Keratinocyte (primary cell): ENCODE measurements at regions not wholly inside any gene's neighbourhood (a gene's known extent, or its start where the extent isn't known, plus 50 kb on each side); places are given as distances from the start of the nearest gene placed in this dataset.

Source experiments
- DNase-seq: peaks from one replicate; pipeline ENCODE4 v3.0.0-alpha.2; 2011; ENCODE audit warnings: low read depth, missing footprints, low spot score
- FAIRE-seq: peaks from 2 replicates; lab custom pipeline; 2011; peaks lifted over from hg19 to GRCh38; lab: Jason Lieb, UNC
- H2AFZ ChIP-seq: 2 replicates; pipeline ENCODE4 v1.6.0; 2012; ENCODE audit warnings: low read length, control low read depth, inconsistent platforms; ENCODE audit not compliant: control insufficient read depth
- H3K27ac ChIP-seq: 2 replicates; pipeline ENCODE4 v1.5.1; 2011; ENCODE audit warnings: low read length; ENCODE audit not compliant: control insufficient read depth, insufficient read depth
- H3K27me3 ChIP-seq: 3 replicates; pipeline ENCODE4 v1.6.0; 2011; ENCODE audit warnings: low read length; ENCODE audit not compliant: control insufficient read depth, insufficient read depth; ENCODE audit errors: extremely low read depth
- H3K36me3 ChIP-seq, 2 experiments: 2 replicates in 1 of 2; 3 replicates in 1 of 2; pipeline ENCODE4 v1.5.1; 2011; ENCODE audit warnings: low read length in 2 of 2, mild to moderate bottlenecking in 1 of 2; ENCODE audit not compliant: control insufficient read depth in 2 of 2, insufficient read depth in 2 of 2; ENCODE audit errors: extremely low read depth in 1 of 2
- H3K4me1 ChIP-seq: 3 replicates; pipeline ENCODE4 v1.5.1; 2011; ENCODE audit warnings: low read length; ENCODE audit not compliant: control insufficient read depth, insufficient read depth; ENCODE audit errors: extremely low read depth
- H3K4me2 ChIP-seq: 3 replicates; pipeline ENCODE4 v1.6.0; 2011; ENCODE audit warnings: low read depth, low read length; ENCODE audit not compliant: control insufficient read depth, insufficient read depth; ENCODE audit errors: extremely low read depth
- H3K4me3 ChIP-seq, 3 experiments: fragments of 200-600 bp in 1 of 3; sonication (generic) in 1 of 3; 2 replicates in 2 of 3; 3 replicates in 1 of 3; pipeline ENCODE4 v1.5.1; 2011 to 2016; ENCODE audit warnings: low read length in 3 of 3, mild to moderate bottlenecking in 3 of 3, control low read depth in 2 of 3, inconsistent platforms in 1 of 3, low read depth in 1 of 3, mixed read lengths in 1 of 3, mixed run types in 1 of 3, moderate library complexity in 1 of 3; ENCODE audit not compliant: control insufficient read depth in 2 of 3, insufficient read depth in 2 of 3; ENCODE audit errors: extremely low read depth in 1 of 3
- H3K79me2 ChIP-seq: 2 replicates; pipeline ENCODE4 v1.6.0; 2012; ENCODE audit warnings: low read length; ENCODE audit not compliant: control insufficient read depth, insufficient read depth
- H3K9ac ChIP-seq: 3 replicates; pipeline ENCODE4 v1.6.0; 2011; ENCODE audit warnings: low read length; ENCODE audit not compliant: control insufficient read depth, insufficient read depth; ENCODE audit errors: extremely low read depth
- H3K9me1 ChIP-seq: 3 replicates; pipeline ENCODE4 v1.6.0; 2011; ENCODE audit warnings: low read length; ENCODE audit not compliant: control insufficient read depth, insufficient read depth; ENCODE audit errors: extremely low read depth
- H3K9me3 ChIP-seq: 2 replicates; pipeline ENCODE4 v1.5.1; 2012; ENCODE audit warnings: low read depth, low read length; ENCODE audit not compliant: control insufficient read depth
- H4K20me1 ChIP-seq: 3 replicates; pipeline ENCODE4 v1.6.0; 2011; ENCODE audit warnings: low read length; ENCODE audit not compliant: control insufficient read depth, insufficient read depth; ENCODE audit errors: extremely low read depth
- CTCF ChIP-seq, 3 experiments: IDR thresholded peaks in 1 of 3; conservative IDR thresholded peaks in 1 of 3; optimal IDR thresholded peaks in 1 of 3; 2 replicates in 2 of 3; 3 replicates in 1 of 3; pipeline versions ENCODE3 to v1.5.1; 2011; ENCODE audit warnings: low read length in 3 of 3, mild to moderate bottlenecking in 3 of 3, moderate library complexity in 2 of 3, control low read depth in 1 of 3, inconsistent platforms in 1 of 3; ENCODE audit not compliant: insufficient read depth in 2 of 3; ENCODE audit errors: extremely low read depth in 1 of 3
- EZH2 ChIP-seq: IDR thresholded peaks from one replicate; pipeline ENCODE4 v1.6.1; 2012; ENCODE audit warnings: inconsistent platforms, mild to moderate bottlenecking, low read length, moderate library complexity
- dilution Hi-C: fragments of 300-500 bp; cut with MboI; formaldehyde crosslinking; loops from one replicate; pipeline ENCODE4 v1.7.0; 2020; ENCODE audit warnings: low sequenced_read_pairs; ENCODE audit not compliant: extremely low pct_ligation_motif_present

- H3K4me1 ChIP-seq = no peaks in the 10 kb centered on the region
- no peaks in the 10 kb centered on the region for H3K9me3 ChIP-seq
- H3K79me2 ChIP-seq = no peaks in the 10 kb centered on the region
- no peak overlapping the region for H2AFZ ChIP-seq
- H3K9ac ChIP-seq = no peak overlapping the region
- H3K4me3 ChIP-seq = no peak overlapping the region
- H3K4me2 ChIP-seq = no peak overlapping the region
- DNase-seq = no peak
- no peaks in the 10 kb centered on the region for H4K20me1 ChIP-seq
- no peaks in the 10 kb centered on the region for H3K9me1 ChIP-seq
- H3K27ac ChIP-seq = no peak overlapping the region
- H3K27me3 ChIP-seq = no peaks in the 10 kb centered on the region
- dilution Hi-C loops = no loop called here
- H3K36me3 ChIP-seq = no peaks in the 10 kb centered on the region
- TF ChIP-seq CTCF (optimal IDR thresholded peaks at IDR 0.05 in 1 of 3, IDR thresholded peaks at IDR 0.05 in 1 of 3, conservative IDR thresholded peaks at IDR 0.05 in 1 of 3; ENCODE audit: extremely low read depth in 1 of 3, insufficient read depth in 2 of 3, low read length in 3 of 3) (no peak), EZH2 (no peak)
- FAIRE-seq = no peak
Observed at GRCh38 chr1:68938051-68938666, 441.3 kb upstream of the DEPDC1 start.

- no peaks in the 10 kb centered on the region for H3K9me1 ChIP-seq
- no peaks in the 10 kb centered on the region for H3K9me3 ChIP-seq
- no peak overlapping the region for H2AFZ ChIP-seq
- FAIRE-seq (no peak), DNase-seq (no peak)
- H3K4me2 ChIP-seq = no peak overlapping the region
- H3K79me2 ChIP-seq = no peaks in the 10 kb centered on the region
- no peak overlapping the region for H3K27ac ChIP-seq
- no peak for TF ChIP-seq EZH2
- no peak for TF ChIP-seq CTCF (optimal IDR thresholded peaks at IDR 0.05 in 1 of 3, IDR thresholded peaks at IDR 0.05 in 1 of 3, conservative IDR thresholded peaks at IDR 0.05 in 1 of 3; ENCODE audit: extremely low read depth in 1 of 3, insufficient read depth in 2 of 3, low read length in 3 of 3)
- no peaks in the 10 kb centered on the region for H3K27me3 ChIP-seq
- dilution Hi-C loops = no loop called here
- no peaks in the 10 kb centered on the region for H3K4me1 ChIP-seq
- no peaks in the 10 kb centered on the region for H4K20me1 ChIP-seq
- H3K4me3 ChIP-seq = no peak overlapping the region
- no peak overlapping the region for H3K9ac ChIP-seq
- H3K36me3 ChIP-seq = no peaks in the 10 kb centered on the region
Observed at GRCh38 chr1:68950036-68950435, 453.2 kb upstream of the DEPDC1 start.
